Uterus (tissue), 3 donors: ENCODE measurements at regions not wholly inside any gene's neighbourhood (a gene's known extent, or its start where the extent isn't known, plus 50 kb on each side); places are given as distances from the start of the nearest gene placed in this dataset.

Source experiments
- DNase-seq, 2 donors: peaks; one replicate each; pipeline ENCODE4 v3.0.0-alpha.2; 2019 to 2020
- H3K27ac ChIP-seq, 2 donors: fragments of 200-600 bp; sonication (generic); 1 replicate in 1 of 2; 2 replicates in 1 of 2; pipeline ENCODE4 v1.5.1; 2016 to 2018
- H3K27me3 ChIP-seq, 2 donors: fragments of 200-600 bp; sonication (generic); one replicate each; pipeline ENCODE4 v1.5.1; 2018 to 2019; ENCODE audit warnings: control low read depth in 1 of 2
- H3K36me3 ChIP-seq, 2 donors: fragments of 200-600 bp; sonication (generic); one replicate each; pipeline ENCODE4 v1.5.1; 2019; ENCODE audit warnings: control low read depth in 1 of 2
- H3K4me1 ChIP-seq, 2 donors: fragments of 200-600 bp; sonication (generic); one replicate each; pipeline ENCODE4 v1.5.1; 2018 to 2019; ENCODE audit warnings: control low read depth in 1 of 2
- H3K4me3 ChIP-seq, 2 donors: fragments of 200-600 bp; sonication (generic); 1 replicate in 1 of 2; 2 replicates in 1 of 2; pipeline ENCODE4 v1.5.1; 2018 to 2019; ENCODE audit warnings: mild to moderate bottlenecking in 1 of 2
- H3K9me3 ChIP-seq, 2 donors: fragments of 200-600 bp; sonication (generic); one replicate each; pipeline ENCODE4 v1.5.1; 2019; ENCODE audit warnings: control low read depth in 1 of 2
- CTCF ChIP-seq, 4 experiments: fragments of 200-600 bp in 2 of 4; fragments of 450-650 bp in 2 of 4; sonication (generic) in 2 of 4; IDR thresholded peaks; one replicate each; pipeline ENCODE4 v1.5.1; 2016 to 2019; ENCODE audit warnings: antibody characterized with exemption in 4 of 4, mild to moderate bottlenecking in 2 of 4, moderate library complexity in 1 of 4
- POLR2A ChIP-seq, 2 donors: fragments of 450-650 bp; IDR thresholded peaks; one replicate each; pipeline ENCODE4 v1.6.1; 2016; ENCODE audit warnings: antibody characterized with exemption in 2 of 2, mild to moderate bottlenecking in 1 of 2, moderate library complexity in 1 of 2
- intact Hi-C: fragments of 100-400 bp; cut with DNase I; formaldehyde crosslinking; loops from one replicate; pipeline ENCODE4 v1.15.1; 2023; ENCODE audit warnings: low total_unique reads
- donor health status: DM: yes; HTN: yes; CAD: no.

GRCh38 chr3:30502051-30502741 lies 104.2 kb upstream of the TGFBR2 start:
- H3K4me1 ChIP-seq = no peaks in the 10 kb centered on the region
- TF ChIP-seq CTCF (IDR thresholded peaks at IDR 0.05) (no peak), POLR2A (IDR thresholded peaks at IDR 0.05) (no peak)
- no peak overlapping the region for H3K27ac ChIP-seq
- no peaks in the 10 kb centered on the region for H3K9me3 ChIP-seq
- H3K4me3 ChIP-seq = no peak overlapping the region
- no peaks in the 10 kb centered on the region for H3K27me3 ChIP-seq
- DNase-seq = no peak
- no peaks in the 10 kb centered on the region for H3K36me3 ChIP-seq
- intact Hi-C loops = no loop called here

- H3K27me3 ChIP-seq = no peaks in the 10 kb centered on the region
- H3K4me1 ChIP-seq = no peaks in the 10 kb centered on the region
- H3K4me3 ChIP-seq = no peak overlapping the region
- TF ChIP-seq POLR2A (IDR thresholded peaks at IDR 0.05) (no peak), CTCF (IDR thresholded peaks at IDR 0.05) (no peak)
- DNase-seq = no peak
- no peak overlapping the region for H3K27ac ChIP-seq
- no peaks in the 10 kb centered on the region for H3K9me3 ChIP-seq
- intact Hi-C loops = no loop called here
- H3K36me3 ChIP-seq = no peaks in the 10 kb centered on the region
Observed at GRCh38 chr3:30502742-30503073, 103.7 kb upstream of the TGFBR2 start.

- no peak for TF ChIP-seq CTCF (IDR thresholded peaks at IDR 0.05)
- no peak for TF ChIP-seq POLR2A (IDR thresholded peaks at IDR 0.05)
- no peak for DNase-seq
- no peak overlapping the region for H3K27ac ChIP-seq
- no peaks in the 10 kb centered on the region for H3K27me3 ChIP-seq
- no peaks in the 10 kb centered on the region for H3K36me3 ChIP-seq
- no peak overlapping the region for H3K4me3 ChIP-seq
- no peaks in the 10 kb centered on the region for H3K4me1 ChIP-seq
- intact Hi-C loops = no loop called here
- no peaks in the 10 kb centered on the region for H3K9me3 ChIP-seq
Observed at GRCh38 chr3:30503446-30503845, 103.0 kb upstream of the TGFBR2 start.

GRCh38 chr3:30504939-30505338 lies 101.5 kb upstream of the TGFBR2 start:
- Histone ChIP-seq H3K9me3 (no peaks in the 10 kb centered on the region), H3K27ac (no peak overlapping the region), H3K4me3 (no peak overlapping the region), H3K27me3 (no peaks in the 10 kb centered on the region), H3K36me3 (no peaks in the 10 kb centered on the region), H3K4me1 (no peaks in the 10 kb centered on the region)
- intact Hi-C loops = no loop called here
- TF ChIP-seq CTCF (IDR thresholded peaks at IDR 0.05) (no peak), POLR2A (IDR thresholded peaks at IDR 0.05) (no peak)
- no peak for DNase-seq

GRCh38 chr3:30505866-30506520 lies 100.4 kb upstream of the TGFBR2 start:
- Histone ChIP-seq H3K9me3 (no peaks in the 10 kb centered on the region), H3K4me3 (no peak overlapping the region), H3K27ac (no peak overlapping the region), H3K4me1 (no peaks in the 10 kb centered on the region), H3K27me3 (no peaks in the 10 kb centered on the region), H3K36me3 (no peaks in the 10 kb centered on the region)
- no peak for DNase-seq
- no peak for TF ChIP-seq POLR2A (IDR thresholded peaks at IDR 0.05)
- TF ChIP-seq CTCF (IDR thresholded peaks at IDR 0.05) = no peak
- intact Hi-C loops = no loop called here
